HEK293T (cell line): ENCODE measurements at regions not wholly inside any gene's neighbourhood (a gene's known extent, or its start where the extent isn't known, plus 50 kb on each side); places are given as distances from the start of the nearest gene placed in this dataset.

Experiments used
- ARNT ChIP-seq: fragments of 450-650 bp; IDR thresholded peaks from 2 replicates; pipeline ENCODE4 v1.6.1; 2017; ENCODE audit warnings: mild to moderate bottlenecking
- BHLHE40 ChIP-seq: fragments of 450-650 bp; IDR thresholded peaks from 2 replicates; pipeline ENCODE4 v1.6.1; 2016; ENCODE audit warnings: mild to moderate bottlenecking, moderate library complexity, borderline replicate concordance
- CTBP1 ChIP-seq: fragments of 450-650 bp; IDR thresholded peaks from 2 replicates; pipeline ENCODE4 v1.6.1; 2016; ENCODE audit warnings: borderline replicate concordance
- ELF4 ChIP-seq: fragments of 450-650 bp; IDR thresholded peaks from 2 replicates; pipeline ENCODE4 v1.6.1; 2017; ENCODE audit warnings: antibody characterized with exemption
- FOXA1 ChIP-seq: fragments of 450-650 bp; IDR thresholded peaks from 2 replicates; pipeline ENCODE4 v1.6.1; 2016; ENCODE audit warnings: mild to moderate bottlenecking
- FOXK2 ChIP-seq: fragments of 450-650 bp; IDR thresholded peaks from 2 replicates; pipeline ENCODE4 v1.6.1; 2016; ENCODE audit warnings: mild to moderate bottlenecking
- FOXM1 ChIP-seq: fragments of 450-650 bp; IDR thresholded peaks from 2 replicates; pipeline ENCODE4 v1.6.1; 2017; ENCODE audit warnings: mild to moderate bottlenecking, borderline replicate concordance
- LEF1 ChIP-seq: fragments of 450-650 bp; IDR thresholded peaks from 2 replicates; pipeline ENCODE4 v1.6.1; 2017; ENCODE audit warnings: mild to moderate bottlenecking, borderline replicate concordance
- NFRKB ChIP-seq: fragments of 450-650 bp; IDR thresholded peaks from 2 replicates; pipeline ENCODE4 v1.6.1; 2016; ENCODE audit warnings: mild to moderate bottlenecking, moderate library complexity
- SP1 ChIP-seq: fragments of 450-650 bp; IDR thresholded peaks from 2 replicates; pipeline ENCODE4 v1.6.1; 2017
- SUZ12 ChIP-seq: fragments of 450-650 bp; IDR thresholded peaks from 2 replicates; pipeline ENCODE4 v1.6.1; 2016; ENCODE audit warnings: mild to moderate bottlenecking
- TARDBP ChIP-seq: fragments of 450-650 bp; IDR thresholded peaks from 2 replicates; pipeline ENCODE4 v1.6.1; 2016
- ZNF384 ChIP-seq: fragments of 450-650 bp; IDR thresholded peaks from 2 replicates; pipeline ENCODE4 v1.6.1; 2016
- TF ChIP-seq, protein P1 (sequence below): fragments of 450-650 bp; IDR thresholded peaks from 2 replicates; pipeline ENCODE4 v1.6.1; 2016

DNA sequence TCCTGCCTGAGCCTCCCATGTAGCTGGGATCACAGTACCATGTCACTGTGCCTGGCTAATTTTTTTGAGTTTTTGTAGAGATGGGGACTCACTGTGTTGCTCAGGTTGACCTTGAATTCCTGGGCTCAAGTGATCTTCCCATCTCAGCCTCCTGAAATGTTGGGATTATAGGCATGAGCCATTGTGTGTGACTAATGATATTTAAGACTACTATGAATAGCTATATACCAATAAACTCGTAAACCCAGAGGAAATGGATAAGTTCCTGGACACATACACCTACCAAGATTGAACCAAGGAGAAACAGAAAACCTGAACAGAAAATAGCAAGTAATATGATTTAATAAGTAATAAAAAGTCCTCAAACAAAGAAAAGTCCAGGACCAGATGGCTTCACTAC lies 68.0 kb downstream of the TBR1 start:
- TF ChIP-seq ELF4 (no peak), FOXK2 (no peak), SUZ12 (no peak), SP1 (no peak), TARDBP (no peak), FOXA1 (no peak), BHLHE40 (no peak), NFRKB (no peak), ZNF384 (no peak), ARNT (no peak), FOXM1 (no peak), CTBP1 (no peak), LEF1 (no peak)
- TF ChIP-seq, protein P1, sequence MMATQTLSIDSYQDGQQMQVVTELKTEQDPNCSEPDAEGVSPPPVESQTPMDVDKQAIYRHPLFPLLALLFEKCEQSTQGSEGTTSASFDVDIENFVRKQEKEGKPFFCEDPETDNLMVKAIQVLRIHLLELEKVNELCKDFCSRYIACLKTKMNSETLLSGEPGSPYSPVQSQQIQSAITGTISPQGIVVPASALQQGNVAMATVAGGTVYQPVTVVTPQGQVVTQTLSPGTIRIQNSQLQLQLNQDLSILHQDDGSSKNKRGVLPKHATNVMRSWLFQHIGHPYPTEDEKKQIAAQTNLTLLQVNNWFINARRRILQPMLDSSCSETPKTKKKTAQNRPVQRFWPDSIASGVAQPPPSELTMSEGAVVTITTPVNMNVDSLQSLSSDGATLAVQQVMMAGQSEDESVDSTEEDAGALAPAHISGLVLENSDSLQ: no peak
